DND-41 (cell line): ENCODE measurements at regions not wholly inside any gene's neighbourhood (a gene's known extent, or its start where the extent isn't known, plus 50 kb on each side); places are given as distances from the start of the nearest gene placed in this dataset.

Experiments used
- ATAC-seq: fragments of 200-7000 bp; cut with Tn5 transposase; 3 replicates; pipeline ENCODE4 v1.9.1; 2021; ENCODE audit warnings: low read depth; ENCODE audit not compliant: insufficient read depth
- DNase-seq: peaks from one replicate; pipeline ENCODE4 v3.0.0-alpha.2; 2020
- H2AFZ ChIP-seq: 2 replicates; pipeline ENCODE4 v1.6.0; 2012; ENCODE audit warnings: low read depth, low read length
- H3K27ac ChIP-seq: 2 replicates; pipeline ENCODE4 v1.5.1; 2012; ENCODE audit warnings: low read length, inconsistent platforms
- H3K27me3 ChIP-seq: fragments of 200-600 bp; sonication (generic); 2 replicates; pipeline ENCODE4 v1.6.0; 2012; ENCODE audit warnings: low read length, mild to moderate bottlenecking, inconsistent platforms; ENCODE audit not compliant: insufficient read depth, poor library complexity
- H3K36me3 ChIP-seq: 2 replicates; pipeline ENCODE4 v1.5.1; 2012; ENCODE audit warnings: low read length, inconsistent platforms; ENCODE audit not compliant: insufficient read depth
- H3K4me1 ChIP-seq: 2 replicates; pipeline ENCODE4 v1.5.1; 2012; ENCODE audit warnings: mild to moderate bottlenecking, low read length; ENCODE audit not compliant: insufficient read depth
- H3K4me2 ChIP-seq: 2 replicates; pipeline ENCODE4 v1.6.0; 2012; ENCODE audit warnings: mild to moderate bottlenecking, moderate library complexity, low read length, inconsistent platforms; ENCODE audit not compliant: insufficient read depth
- H3K4me3 ChIP-seq, 2 experiments: fragments of 200-600 bp in 1 of 2; shearing (Covaris generic) in 1 of 2; 2 replicates each; pipeline ENCODE4 v1.5.1; 2012 to 2016; ENCODE audit warnings: inconsistent platforms in 2 of 2, low read length in 2 of 2, mild to moderate bottlenecking in 2 of 2, low read depth in 1 of 2, moderate library complexity in 1 of 2
- H3K79me2 ChIP-seq: 2 replicates; pipeline ENCODE4 v1.6.0; 2012; ENCODE audit warnings: low read length, inconsistent platforms; ENCODE audit not compliant: insufficient read depth
- H3K9ac ChIP-seq: 2 replicates; pipeline ENCODE4 v1.6.0; 2012; ENCODE audit warnings: low read depth, mild to moderate bottlenecking, inconsistent platforms, low read length, moderate library complexity
- H3K9me3 ChIP-seq: 2 replicates; pipeline ENCODE4 v1.5.1; 2012; ENCODE audit warnings: low read length, moderate library complexity, mild to moderate bottlenecking, inconsistent platforms; ENCODE audit not compliant: insufficient read depth, severe bottlenecking
- H4K20me1 ChIP-seq: 2 replicates; pipeline ENCODE4 v1.6.0; 2012; ENCODE audit warnings: low read length; ENCODE audit not compliant: insufficient read depth
- CTCF ChIP-seq: IDR thresholded peaks from 2 replicates; pipeline ENCODE4 v1.5.1; 2012; ENCODE audit warnings: borderline replicate concordance, low read length, moderate library complexity, mild to moderate bottlenecking; ENCODE audit not compliant: poor library complexity, severe bottlenecking; ENCODE audit errors: extremely low read depth
- EZH2 ChIP-seq: IDR thresholded peaks from 3 replicates; pipeline ENCODE4 v1.6.1; 2012; ENCODE audit warnings: borderline replicate concordance, low read depth, mild to moderate bottlenecking, moderate library complexity, low read length, inconsistent platforms; ENCODE audit not compliant: severe bottlenecking

GRCh38 chrX:26927419-26927818 lies 535.7 kb downstream of the PPP4R3C start:
- no peak for TF ChIP-seq EZH2
- no peak for TF ChIP-seq CTCF
- Histone ChIP-seq H3K4me3 (no peak overlapping the region), H3K36me3 (no peaks in the 10 kb centered on the region), H2AFZ (no peak overlapping the region), H3K9ac (no peak overlapping the region), H3K27me3 (no peaks in the 10 kb centered on the region), H3K27ac (no peak overlapping the region), H3K79me2 (no peaks in the 10 kb centered on the region), H4K20me1 (no peaks in the 10 kb centered on the region), H3K9me3 (no peaks in the 10 kb centered on the region), H3K4me1 (no peaks in the 10 kb centered on the region), H3K4me2 (no peak overlapping the region)
- ATAC-seq (no peak), DNase-seq (no peak)

- ATAC-seq (no peak), DNase-seq (no peak)
- no peak overlapping the region for H3K9ac ChIP-seq
- H3K9me3 ChIP-seq: no peaks in the 10 kb centered on the region
- no peaks in the 10 kb centered on the region for H3K27me3 ChIP-seq
- no peak for TF ChIP-seq EZH2
- no peak for TF ChIP-seq CTCF
- H2AFZ ChIP-seq: no peak overlapping the region
- no peaks in the 10 kb centered on the region for H3K79me2 ChIP-seq
- H3K4me1 ChIP-seq: no peaks in the 10 kb centered on the region
- H3K27ac ChIP-seq: no peak overlapping the region
- H3K4me3 ChIP-seq: no peak overlapping the region
- no peaks in the 10 kb centered on the region for H4K20me1 ChIP-seq
- no peaks in the 10 kb centered on the region for H3K36me3 ChIP-seq
- H3K4me2 ChIP-seq: no peak overlapping the region
Observed at GRCh38 chrX:26925088-26925487, 538.1 kb downstream of the PPP4R3C start.

- H4K20me1 ChIP-seq: no peaks in the 10 kb centered on the region
- ATAC-seq (no peak), DNase-seq (no peak)
Observed at GRCh38 chrX:26922278-26922677, 540.9 kb downstream of the PPP4R3C start.

More at GRCh38 chrX:26922278-26922677, 540.9 kb downstream of the PPP4R3C start:
- TF ChIP-seq EZH2 (no peak), CTCF (no peak)
- Histone ChIP-seq H3K79me2 (no peaks in the 10 kb centered on the region), H3K27ac (no peak overlapping the region), H3K9me3 (no peaks in the 10 kb centered on the region), H3K4me3 (no peak overlapping the region), H3K27me3 (no peaks in the 10 kb centered on the region), H3K36me3 (no peaks in the 10 kb centered on the region), H3K9ac (no peak overlapping the region), H3K4me1 (no peaks in the 10 kb centered on the region), H3K4me2 (no peak overlapping the region), H2AFZ (no peak overlapping the region)
